ENCODE measurements at regions not wholly inside any gene's neighbourhood (a gene's known extent, or its start where the extent isn't known, plus 50 kb on each side); places are given as distances from the start of the nearest gene placed in this dataset.

- no peak for TF ChIP-seq IKZF1 (IDR thresholded peaks at IDR 0.05)
- TF ChIP-seq, protein P1, sequence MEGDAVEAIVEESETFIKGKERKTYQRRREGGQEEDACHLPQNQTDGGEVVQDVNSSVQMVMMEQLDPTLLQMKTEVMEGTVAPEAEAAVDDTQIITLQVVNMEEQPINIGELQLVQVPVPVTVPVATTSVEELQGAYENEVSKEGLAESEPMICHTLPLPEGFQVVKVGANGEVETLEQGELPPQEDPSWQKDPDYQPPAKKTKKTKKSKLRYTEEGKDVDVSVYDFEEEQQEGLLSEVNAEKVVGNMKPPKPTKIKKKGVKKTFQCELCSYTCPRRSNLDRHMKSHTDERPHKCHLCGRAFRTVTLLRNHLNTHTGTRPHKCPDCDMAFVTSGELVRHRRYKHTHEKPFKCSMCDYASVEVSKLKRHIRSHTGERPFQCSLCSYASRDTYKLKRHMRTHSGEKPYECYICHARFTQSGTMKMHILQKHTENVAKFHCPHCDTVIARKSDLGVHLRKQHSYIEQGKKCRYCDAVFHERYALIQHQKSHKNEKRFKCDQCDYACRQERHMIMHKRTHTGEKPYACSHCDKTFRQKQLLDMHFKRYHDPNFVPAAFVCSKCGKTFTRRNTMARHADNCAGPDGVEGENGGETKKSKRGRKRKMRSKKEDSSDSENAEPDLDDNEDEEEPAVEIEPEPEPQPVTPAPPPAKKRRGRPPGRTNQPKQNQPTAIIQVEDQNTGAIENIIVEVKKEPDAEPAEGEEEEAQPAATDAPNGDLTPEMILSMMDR (CRISPR knock-in tag; IDR thresholded peaks at IDR 0.05): no peak
Measured at GRCh38 chr10:64444163-64444562, 923.0 kb downstream of the REEP3 start.

Measured in HepG2 (cell line).